DOHH2 (cell line): ENCODE measurements at regions not wholly inside any gene's neighbourhood (a gene's known extent, or its start where the extent isn't known, plus 50 kb on each side); places are given as distances from the start of the nearest gene placed in this dataset.
"Not testable (repeated sequence)": the region's sequence is repeated elsewhere in the genome, so short reads cannot be mapped to it uniquely, and the experiment has no call there.

Source experiments
- H3F3A ChIP-seq: fragments of 200-600 bp; sonication (generic), shearing (Covaris generic); 2 replicates; pipeline ENCODE4 v1.6.0; 2016; ENCODE audit warnings: antibody characterized with exemption, mild to moderate bottlenecking; ENCODE audit not compliant: control insufficient read depth, insufficient read depth
- H3K27ac ChIP-seq: fragments of 200-600 bp; sonication (generic); 2 replicates; pipeline ENCODE4 v1.5.1; 2014; ENCODE audit warnings: low read depth, mild to moderate bottlenecking, low read length, moderate library complexity
- H3K27me3 ChIP-seq: fragments of 200-600 bp; sonication (generic); 2 replicates; pipeline ENCODE4 v1.6.1; 2014; ENCODE audit warnings: mild to moderate bottlenecking, low read length, mixed read lengths; ENCODE audit not compliant: control insufficient read depth
- H3K36me3 ChIP-seq: fragments of 200-600 bp; sonication (generic); 2 replicates; pipeline ENCODE4 v1.6.1; 2014; ENCODE audit warnings: mild to moderate bottlenecking, low read length, moderate library complexity, mixed read lengths; ENCODE audit not compliant: control insufficient read depth
- H3K4me1 ChIP-seq: fragments of 200-600 bp; sonication (generic); 2 replicates; pipeline ENCODE4 v1.6.1; 2014; ENCODE audit warnings: mild to moderate bottlenecking, low read length, mixed read lengths; ENCODE audit not compliant: control insufficient read depth
- H3K4me2 ChIP-seq: fragments of 200-600 bp; sonication (generic); 2 replicates; pipeline ENCODE4 v1.6.0; 2014; ENCODE audit warnings: mild to moderate bottlenecking, low read length, moderate library complexity
- H3K4me3 ChIP-seq: fragments of 200-600 bp; sonication (generic); 2 replicates; pipeline ENCODE4 v1.5.1; 2014; ENCODE audit warnings: mild to moderate bottlenecking, low read length, mixed read lengths
- H3K79me2 ChIP-seq: fragments of 200-600 bp; sonication (generic); 2 replicates; pipeline ENCODE4 v1.6.1; 2014; ENCODE audit warnings: mild to moderate bottlenecking, low read length, mixed read lengths; ENCODE audit not compliant: control insufficient read depth
- H3K9me2 ChIP-seq: fragments of 200-600 bp; sonication (generic); replicated peaks from 2 replicates; pipeline ENCODE4 v1.6.1; 2014; ENCODE audit warnings: mild to moderate bottlenecking, low read length, mixed read lengths; ENCODE audit not compliant: control insufficient read depth
- H3K9me3 ChIP-seq: fragments of 200-600 bp; sonication (generic); 2 replicates; pipeline ENCODE4 v1.6.1; 2014; ENCODE audit warnings: antibody characterized with exemption, low read length, mixed read lengths; ENCODE audit not compliant: control insufficient read depth, insufficient read depth
- H4K20me1 ChIP-seq: fragments of 200-600 bp; sonication (generic); 2 replicates; pipeline ENCODE4 v1.6.0; 2014; ENCODE audit warnings: low read depth, mild to moderate bottlenecking, antibody characterized with exemption, low read length, moderate library complexity; ENCODE audit not compliant: control insufficient read depth, insufficient read depth
- CTCF ChIP-seq: fragments of 200-600 bp; sonication (generic); IDR thresholded peaks from one replicate; pipeline ENCODE4 v1.5.1; 2014; ENCODE audit warnings: antibody characterized with exemption, mild to moderate bottlenecking, low read depth, low read length; ENCODE audit not compliant: poor library complexity, severe bottlenecking
- EZH2phosphoT487 ChIP-seq: fragments of 200-600 bp; sonication (generic); IDR thresholded peaks from 2 replicates; pipeline ENCODE4 v1.6.1; 2017; ENCODE audit warnings: borderline replicate concordance, mild to moderate bottlenecking, antibody characterized with exemption, low read length, moderate library complexity, mixed read lengths

GRCh38 chr2:224217962-224218347 is 178.9 kb upstream of the SERPINE2 start:
- H3F3A ChIP-seq: no peaks in the 10 kb centered on the region
- H3K4me1 ChIP-seq: no peaks in the 10 kb centered on the region
- no peaks in the 10 kb centered on the region for H3K36me3 ChIP-seq
- H3K4me2 ChIP-seq: no peak overlapping the region
- no peak overlapping the region for H3K4me3 ChIP-seq
- no peak overlapping the region for H3K27ac ChIP-seq
- no peaks in the 10 kb centered on the region for H3K9me2 ChIP-seq
- no peaks in the 10 kb centered on the region for H3K9me3 ChIP-seq
- H3K79me2 ChIP-seq: no peaks in the 10 kb centered on the region
- TF ChIP-seq EZH2phosphoT487: no peak
- no peaks in the 10 kb centered on the region for H3K27me3 ChIP-seq
- H4K20me1 ChIP-seq: no peaks in the 10 kb centered on the region

GRCh38 chr2:224217233-224217961 is 178.3 kb upstream of the SERPINE2 start:
- H3F3A ChIP-seq: no peaks in the 10 kb centered on the region

GRCh38 chr2:224215611-224216010 is 176.5 kb upstream of the SERPINE2 start:
- not testable (repeated sequence) for H3K9me2 ChIP-seq, H3K79me2 ChIP-seq, H3K4me3 ChIP-seq, H4K20me1 ChIP-seq, H3K36me3 ChIP-seq, H3F3A ChIP-seq, H3K9me3 ChIP-seq, H3K4me1 ChIP-seq, H3K27me3 ChIP-seq, H3K4me2 ChIP-seq, H3K27ac ChIP-seq

More at GRCh38 chr2:224217233-224217961, 178.3 kb upstream of the SERPINE2 start:
- Histone ChIP-seq H3K4me2 (no peak overlapping the region), H4K20me1 (no peaks in the 10 kb centered on the region), H3K4me1 (no peaks in the 10 kb centered on the region), H3K79me2 (no peaks in the 10 kb centered on the region), H3K27me3 (no peaks in the 10 kb centered on the region), H3K9me3 (no peaks in the 10 kb centered on the region), H3K4me3 (no peak overlapping the region), H3K9me2 (no peaks in the 10 kb centered on the region), H3K27ac (no peak overlapping the region), H3K36me3 (no peaks in the 10 kb centered on the region)
- no peak for TF ChIP-seq EZH2phosphoT487
- TF ChIP-seq CTCF: no peak

GRCh38 chr2:224213396-224213795 is 174.3 kb upstream of the SERPINE2 start:
- no peak overlapping the region for H3K4me2 ChIP-seq
- H3F3A ChIP-seq: no peaks in the 10 kb centered on the region
- no peak overlapping the region for H3K4me3 ChIP-seq
- TF ChIP-seq EZH2phosphoT487: no peak
- no peak for TF ChIP-seq CTCF
- H3K9me2 ChIP-seq: no peaks in the 10 kb centered on the region
- H3K4me1 ChIP-seq: no peaks in the 10 kb centered on the region
- no peaks in the 10 kb centered on the region for H3K36me3 ChIP-seq
- no peaks in the 10 kb centered on the region for H4K20me1 ChIP-seq
- H3K27ac ChIP-seq: no peak overlapping the region
- no peaks in the 10 kb centered on the region for H3K27me3 ChIP-seq
- H3K79me2 ChIP-seq: no peaks in the 10 kb centered on the region
- H3K9me3 ChIP-seq: no peaks in the 10 kb centered on the region
